HG02798 (cell line): ENCODE measurements at regions not wholly inside any gene's neighbourhood (a gene's known extent, or its start where the extent isn't known, plus 50 kb on each side); places are given as distances from the start of the nearest gene placed in this dataset.

ENCODE experiments used
- ATAC-seq: cut with Tn5 transposase; IDR thresholded peaks from one replicate; pipeline ENCODE4 v1.9.1; 2021; ENCODE audit warnings: mild to moderate bottlenecking; ENCODE audit not compliant: unreplicated experiment, poor library complexity

DNA sequence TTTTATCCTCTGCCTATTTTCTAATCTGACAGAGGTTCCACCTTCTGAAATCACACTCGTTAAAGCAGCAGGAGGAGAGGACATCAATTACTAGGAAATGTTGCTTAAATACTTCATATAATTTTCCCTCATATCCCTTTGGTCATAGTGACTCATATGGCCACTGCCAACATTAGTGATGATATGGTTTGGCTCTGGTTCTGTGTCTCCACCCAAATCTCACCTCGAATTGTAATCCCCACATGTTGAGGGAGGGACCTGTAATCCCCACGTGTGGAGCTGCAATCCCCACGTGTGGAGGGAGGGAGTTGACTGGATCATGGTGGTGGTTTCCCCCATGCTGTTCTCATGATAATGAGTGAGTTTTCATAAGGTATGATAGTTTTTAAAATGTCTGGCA lies 618.4 kb upstream of the SLITRK5 start:
- no peak for ATAC-seq

DNA sequence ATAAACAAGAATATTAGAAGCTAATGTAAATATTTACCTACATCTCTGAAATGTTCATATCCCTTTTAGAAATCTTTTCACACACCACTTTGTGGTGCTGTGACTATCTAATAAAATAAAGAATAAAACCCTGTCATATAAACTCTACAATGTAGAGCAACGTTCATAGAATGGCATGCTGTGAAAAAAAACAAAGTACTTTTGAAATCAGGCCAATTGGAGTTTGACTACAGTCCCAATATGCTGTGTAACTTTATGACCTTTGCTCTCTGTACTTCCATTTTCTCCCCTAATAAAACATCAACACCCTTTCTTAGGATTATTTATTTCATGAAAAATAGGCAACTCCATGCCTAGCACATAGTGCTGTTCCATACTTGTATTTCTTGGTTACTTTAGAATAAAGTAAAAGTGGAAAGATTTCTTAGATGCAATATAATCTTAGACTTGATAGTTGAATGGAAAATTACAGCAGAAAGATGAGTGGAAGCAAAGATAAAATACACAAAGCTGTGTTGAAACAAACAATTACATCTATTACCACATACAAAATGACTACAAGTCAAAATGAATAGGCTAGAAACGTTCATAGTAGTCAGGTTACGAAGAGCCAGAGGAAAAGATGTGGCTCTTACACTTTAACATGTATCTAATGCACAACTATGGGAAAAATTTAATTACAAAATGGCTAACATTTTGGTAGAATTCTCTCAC lies 613.2 kb upstream of the SLITRK5 start:
- ATAC-seq: no peak

DNA sequence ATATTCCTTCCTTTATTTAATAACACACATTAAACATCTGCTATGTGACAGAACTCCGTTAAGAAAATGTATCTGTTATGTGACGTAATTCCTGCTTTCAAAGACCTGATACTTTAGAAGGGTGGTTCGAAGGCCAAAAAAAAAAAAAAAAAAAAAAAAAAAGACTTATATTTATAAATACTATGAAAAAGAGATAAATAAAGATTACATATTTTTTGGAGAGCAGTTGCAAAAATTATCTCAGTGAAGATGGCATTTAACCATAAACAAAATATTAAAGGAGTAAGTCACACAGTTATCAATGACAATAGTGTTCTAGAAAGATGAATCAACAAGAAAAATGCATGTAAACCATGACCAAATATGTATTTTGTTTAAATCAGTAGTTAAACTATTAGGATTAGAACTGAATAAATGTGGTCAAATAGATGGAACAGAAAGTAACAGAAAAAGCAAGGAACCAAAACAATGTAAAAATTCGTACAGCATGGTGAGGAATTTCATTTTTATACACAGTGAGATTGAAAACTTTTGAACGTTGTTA lies 612.3 kb upstream of the SLITRK5 start:
- no peak for ATAC-seq

DNA sequence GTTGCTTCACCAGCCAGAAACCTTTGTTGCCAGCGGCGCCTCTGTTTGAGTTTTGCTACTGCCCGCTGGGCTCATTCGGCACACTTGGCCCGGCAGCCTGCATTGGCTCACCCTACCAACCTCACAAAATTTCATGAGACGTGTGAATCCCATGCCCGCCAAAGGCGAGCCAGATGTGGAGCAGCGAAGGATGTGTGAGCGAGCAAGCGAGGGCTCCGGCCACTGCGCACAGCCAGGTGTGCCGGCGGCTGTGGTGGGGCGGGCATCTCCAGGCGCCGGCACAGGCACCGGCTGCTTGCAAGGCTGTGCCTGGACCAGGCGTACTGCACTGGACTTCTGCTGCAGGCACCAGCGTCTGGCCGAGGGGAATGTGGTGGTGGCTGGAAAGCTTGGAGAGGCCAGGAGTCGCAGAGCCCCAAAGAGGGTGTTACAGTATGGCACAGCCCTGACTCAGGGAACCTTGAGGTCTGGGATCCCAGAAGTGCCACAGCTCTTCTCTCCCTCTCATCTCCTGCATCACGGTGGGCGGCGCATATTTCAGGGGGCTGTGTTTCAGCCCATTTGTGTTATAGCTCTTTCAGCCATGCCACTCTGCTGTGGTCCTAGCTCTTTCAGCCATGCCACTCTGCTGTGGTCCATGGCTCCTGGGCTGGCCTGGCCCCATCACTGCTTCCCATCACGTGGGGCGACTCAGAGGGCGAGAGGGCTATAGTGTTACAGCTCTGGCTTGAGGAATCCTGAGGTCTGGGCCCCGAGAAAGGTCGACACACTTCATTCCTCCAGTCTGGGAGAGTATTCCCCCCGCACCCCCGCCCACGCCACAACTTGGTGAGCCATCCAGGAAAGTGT lies 592.0 kb upstream of the SLITRK5 start:
- ATAC-seq: no peak

DNA sequence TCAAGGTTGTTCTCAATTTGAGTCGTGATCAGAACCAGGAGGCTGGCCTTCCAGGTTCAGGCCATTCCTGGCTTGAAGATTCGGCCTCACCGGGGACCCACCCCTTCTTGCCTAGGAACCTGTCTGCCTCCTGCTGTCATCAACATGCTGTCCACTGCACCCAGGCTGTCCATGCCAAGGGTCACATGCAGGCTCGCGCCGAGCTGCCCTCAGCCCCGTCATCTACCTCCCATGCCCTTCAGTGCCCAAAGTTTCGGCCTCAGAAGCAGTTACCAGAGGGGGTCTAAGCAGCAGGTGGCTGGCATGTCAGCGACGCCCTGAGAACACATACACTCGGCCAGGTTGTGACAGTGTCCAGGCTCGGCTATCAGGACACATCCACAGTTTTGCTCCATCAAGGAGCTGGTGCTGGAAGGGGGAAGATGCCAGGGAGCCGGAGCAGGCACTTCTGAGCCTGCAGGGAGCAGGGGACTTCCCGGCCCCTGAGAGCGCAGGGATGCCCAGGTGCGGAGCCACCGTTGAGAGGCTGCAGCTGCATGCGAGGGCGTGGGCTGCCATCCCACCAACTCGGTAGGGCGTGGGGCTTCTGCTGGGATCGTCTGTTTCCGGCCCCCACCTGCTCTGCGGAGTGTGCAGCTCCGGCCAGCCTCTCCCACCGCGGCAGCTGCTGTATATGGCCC lies 590.9 kb upstream of the SLITRK5 start:
- ATAC-seq: no peak

DNA sequence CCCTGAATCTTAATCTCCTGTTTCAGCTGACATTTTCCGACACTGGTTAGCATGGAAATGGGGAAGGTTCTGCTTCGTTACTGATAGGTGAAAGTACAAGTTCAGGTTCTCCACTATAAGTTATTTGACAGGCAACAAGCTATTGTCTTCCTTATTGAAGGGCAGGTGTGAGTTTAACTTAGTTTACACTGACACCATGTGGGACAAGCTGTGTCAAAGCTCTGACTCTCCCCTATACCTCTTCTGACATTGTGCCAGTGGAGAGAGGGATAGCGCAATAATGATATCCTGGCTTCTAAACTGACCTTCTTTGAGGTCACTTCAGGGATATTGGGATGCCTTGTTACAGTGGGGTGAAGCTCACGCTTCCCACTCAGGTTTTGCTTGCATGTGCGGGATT lies 587.0 kb upstream of the SLITRK5 start:
- ATAC-seq: no peak

DNA sequence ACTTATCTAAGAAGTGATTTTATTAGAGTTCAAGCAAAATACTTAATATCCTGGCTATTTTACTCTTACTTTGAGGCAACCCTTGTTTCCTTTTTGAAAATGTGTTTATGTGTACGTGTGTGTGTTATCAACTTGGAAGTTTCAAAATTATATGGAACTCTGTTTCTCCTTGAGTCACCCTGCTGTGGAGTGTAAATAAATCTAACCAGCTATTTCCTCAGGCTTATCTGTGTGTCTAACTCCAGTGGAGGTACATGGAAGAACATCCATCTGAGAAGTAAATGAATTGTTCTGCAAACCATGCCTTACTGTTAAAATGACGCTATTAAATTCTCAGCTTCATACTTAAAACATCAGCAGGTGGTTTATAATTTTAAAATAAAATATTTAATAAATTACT lies 583.4 kb upstream of the SLITRK5 start:
- ATAC-seq: no peak

DNA sequence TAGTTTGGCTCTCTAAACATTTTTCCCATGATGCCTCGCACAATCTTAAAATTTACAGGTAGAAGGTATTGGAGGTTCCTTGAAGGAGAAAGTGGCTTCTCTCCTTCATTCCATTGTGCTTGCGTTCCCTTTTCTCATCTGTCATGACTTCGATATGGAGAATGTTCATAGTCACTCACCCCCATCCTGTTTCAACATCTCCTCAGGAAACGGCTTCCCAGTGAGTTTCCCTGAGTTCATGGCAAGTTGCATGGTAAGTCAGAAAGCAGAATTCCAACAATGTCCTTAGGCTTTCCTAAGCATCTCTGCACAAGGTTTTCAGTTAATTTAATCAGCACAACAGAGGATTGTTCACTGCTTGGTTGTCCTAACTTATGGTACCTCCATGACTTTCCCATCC lies 581.8 kb upstream of the SLITRK5 start:
- ATAC-seq: no peak

DNA sequence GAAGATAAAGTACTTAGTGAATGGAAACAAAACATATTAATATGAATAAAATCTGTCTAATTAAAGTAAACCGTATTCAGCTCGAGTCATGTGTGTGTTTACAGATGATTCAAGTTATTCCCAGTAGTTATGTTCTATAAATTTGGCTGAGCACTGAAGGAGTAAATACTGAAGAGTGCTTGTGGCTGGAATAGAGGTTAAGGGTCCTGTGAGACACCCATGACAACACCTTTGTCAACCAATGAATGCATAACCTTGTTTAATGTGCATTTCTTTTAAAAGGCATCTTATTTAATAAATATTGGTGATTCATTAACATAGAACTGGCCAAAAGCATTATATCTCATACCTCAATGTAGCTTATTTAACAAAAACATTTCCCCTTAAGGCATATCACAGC lies 577.8 kb upstream of the SLITRK5 start:
- ATAC-seq: no peak

DNA sequence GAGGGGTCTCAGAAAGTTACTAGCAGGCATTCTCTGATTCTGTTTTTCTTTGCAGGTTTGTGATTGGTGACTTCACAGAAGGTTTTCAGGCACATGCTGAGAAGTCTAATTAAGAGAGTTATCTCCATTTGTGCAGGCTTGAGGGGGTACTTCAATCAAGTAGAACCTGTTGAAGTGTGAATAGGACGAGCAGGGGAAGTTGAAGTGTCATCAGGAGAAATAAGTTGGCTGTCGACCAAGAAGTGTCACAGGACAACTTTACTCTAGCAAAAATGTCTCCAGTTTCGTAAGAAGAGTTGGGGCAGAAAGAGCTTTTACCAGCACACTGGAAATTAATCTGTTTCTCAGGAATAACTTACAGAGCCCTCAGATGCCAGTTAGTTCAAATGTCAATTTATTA lies 576.5 kb upstream of the SLITRK5 start:
- no peak for ATAC-seq

DNA sequence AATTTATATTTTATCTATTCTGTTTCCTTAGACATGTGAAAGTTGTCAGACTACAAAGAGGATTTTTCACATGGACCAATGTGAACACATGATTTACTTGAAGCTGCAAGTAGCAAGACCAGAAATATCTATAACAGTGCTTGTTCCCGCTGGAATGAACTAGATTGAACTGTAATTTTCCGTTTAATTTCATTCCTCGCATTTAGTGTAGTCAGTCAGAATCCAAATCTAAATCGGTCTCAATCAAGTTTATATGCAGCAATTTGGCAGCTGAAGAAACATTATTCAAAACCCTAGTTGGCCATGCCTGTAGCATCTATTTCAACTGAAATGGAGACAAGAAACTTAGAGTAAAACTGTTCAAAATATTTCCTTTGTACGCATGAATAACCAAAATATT lies 570.7 kb upstream of the SLITRK5 start:
- no peak for ATAC-seq

DNA sequence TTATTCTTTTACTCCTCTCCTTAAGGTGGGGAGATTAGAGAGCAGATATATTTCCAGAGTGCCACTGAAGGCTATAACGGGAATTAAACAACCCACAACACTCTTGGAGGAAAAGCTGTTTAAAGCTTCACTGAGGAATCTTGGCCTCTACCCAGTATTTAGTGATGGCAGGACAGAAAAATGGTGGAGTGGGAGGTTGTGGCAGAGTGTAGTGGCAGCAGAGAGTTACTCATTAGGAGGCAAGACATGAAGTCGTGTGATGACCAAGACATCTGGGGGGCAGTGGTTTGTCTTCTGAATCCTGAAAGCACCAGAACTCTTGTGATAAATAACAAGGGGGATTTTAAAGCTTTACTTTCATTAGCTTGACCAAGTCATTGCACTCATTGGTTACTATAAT lies 563.5 kb upstream of the SLITRK5 start:
- ATAC-seq: no peak

DNA sequence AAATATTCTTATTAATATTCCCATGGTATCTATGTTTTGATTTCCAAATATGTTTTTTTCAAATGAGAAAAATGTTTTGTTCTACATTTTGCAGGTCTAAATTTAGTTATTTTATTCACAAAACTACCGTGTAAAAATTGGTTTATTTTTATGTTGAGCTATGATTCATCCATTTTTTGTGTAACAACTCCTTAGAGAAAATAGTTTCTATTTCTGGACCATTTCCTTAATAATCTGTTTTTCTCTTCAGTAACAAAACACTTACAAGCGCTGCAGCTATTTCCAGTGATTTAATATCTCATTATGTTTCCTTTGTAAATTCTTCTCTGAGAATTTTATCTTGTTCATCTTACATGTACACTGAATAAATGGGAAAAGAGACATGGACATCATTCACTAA lies 550.7 kb upstream of the SLITRK5 start:
- no peak for ATAC-seq

DNA sequence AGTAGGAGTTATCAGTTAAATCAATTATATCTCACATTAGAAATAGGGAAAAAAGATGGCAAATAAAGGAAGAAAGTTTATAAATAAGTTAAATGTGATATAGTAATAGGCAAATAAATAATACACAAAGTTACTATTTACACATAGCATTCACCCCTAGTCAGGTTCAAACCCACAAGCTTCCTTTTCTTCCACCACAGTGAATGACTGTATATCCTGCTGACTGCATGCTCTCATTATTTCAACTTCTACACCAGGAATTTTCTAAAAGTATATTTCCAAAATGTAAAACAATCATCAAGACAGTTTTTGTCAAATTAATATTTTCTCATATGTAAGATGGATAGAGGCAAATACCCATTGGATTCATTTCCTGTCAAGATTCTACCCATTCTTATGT lies 548.6 kb upstream of the SLITRK5 start:
- ATAC-seq: no peak

DNA sequence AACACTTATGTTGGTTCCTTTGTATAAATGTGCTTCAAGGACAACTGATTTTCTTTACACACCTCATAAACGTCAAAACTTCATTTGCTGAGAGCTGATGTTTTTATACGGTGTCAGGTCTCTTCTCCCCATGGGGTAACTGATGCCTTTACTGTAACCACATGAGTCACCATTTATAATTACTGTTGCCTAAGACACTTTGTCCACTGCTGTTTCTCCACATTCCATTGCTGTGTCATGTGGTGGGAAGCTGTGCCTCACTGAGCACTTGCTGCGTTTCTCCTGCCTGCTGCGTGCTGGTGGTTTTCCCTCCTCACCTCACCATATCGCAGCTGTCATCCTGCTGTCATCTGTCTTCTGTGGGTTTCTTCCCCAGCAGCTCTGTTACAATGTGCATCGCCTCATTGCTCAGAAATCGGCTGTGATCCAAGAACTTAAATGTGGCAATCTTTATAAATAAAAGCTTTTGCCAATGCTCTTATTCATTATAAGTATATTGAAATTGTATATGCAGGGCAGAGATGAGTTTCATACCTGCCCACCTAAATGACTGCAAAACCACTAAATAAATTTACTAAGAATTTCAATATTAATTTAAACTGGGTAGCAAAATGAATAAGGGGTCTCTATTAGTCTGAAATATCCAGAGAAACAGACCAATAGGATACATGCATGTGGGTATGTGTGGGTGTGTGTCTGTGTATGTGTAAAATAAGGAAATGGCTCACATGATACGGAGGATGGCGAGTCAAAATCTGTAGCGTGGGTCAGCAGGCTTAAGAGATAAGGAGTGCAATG lies 547.0 kb upstream of the SLITRK5 start:
- ATAC-seq: no peak

DNA sequence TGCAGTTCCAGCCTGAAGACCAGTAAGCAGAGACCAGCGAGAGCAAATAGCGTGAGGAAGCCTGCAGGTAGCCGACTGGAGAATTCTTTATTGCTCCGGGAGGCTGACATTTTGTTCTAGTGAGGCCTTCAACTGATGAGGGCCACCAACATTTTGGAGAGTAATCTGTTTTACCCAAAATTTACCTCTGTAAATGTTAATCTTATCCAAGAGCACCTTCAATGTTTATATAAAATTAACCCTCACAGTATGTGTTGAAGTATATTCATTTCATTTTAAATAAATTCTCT lies 546.4 kb upstream of the SLITRK5 start:
- ATAC-seq: no peak

DNA sequence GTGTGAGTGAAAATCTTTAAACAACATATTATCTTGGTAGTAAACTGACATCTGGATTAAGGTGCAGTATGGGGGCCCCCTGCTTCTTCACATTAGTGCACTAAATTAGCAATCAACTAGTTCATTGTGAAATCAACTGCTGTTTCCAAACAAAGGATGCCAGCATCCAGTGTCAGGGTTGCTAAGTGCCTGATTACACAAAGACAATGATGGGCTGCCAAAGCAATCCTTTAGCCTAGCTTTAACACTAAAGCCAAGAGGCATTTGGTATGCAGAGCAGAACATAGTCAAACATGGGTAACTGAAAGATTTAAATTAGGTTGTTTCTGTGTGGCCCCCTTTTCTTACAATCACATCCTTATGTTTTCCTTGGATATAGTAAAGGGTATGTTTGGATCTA lies 543.1 kb upstream of the SLITRK5 start:
- ATAC-seq: no peak

DNA sequence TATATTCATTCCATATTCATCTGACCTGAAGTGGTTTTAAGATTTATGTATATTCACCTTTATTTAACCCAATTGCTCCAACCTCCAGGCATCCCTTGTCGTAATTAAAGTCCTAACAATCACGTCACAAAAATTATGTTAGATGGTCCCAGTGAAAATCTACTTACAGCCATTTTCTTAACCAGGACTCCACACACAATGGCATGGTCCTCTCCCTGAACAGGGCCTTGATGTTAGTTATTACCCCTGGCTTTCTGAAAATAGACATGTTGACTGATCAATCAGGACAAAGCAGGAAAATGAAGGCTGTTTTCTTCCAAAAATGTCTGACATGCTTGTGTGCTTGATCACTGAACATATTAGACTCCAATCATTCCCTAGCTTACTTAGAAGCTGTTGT lies 542.7 kb upstream of the SLITRK5 start:
- no peak for ATAC-seq

DNA sequence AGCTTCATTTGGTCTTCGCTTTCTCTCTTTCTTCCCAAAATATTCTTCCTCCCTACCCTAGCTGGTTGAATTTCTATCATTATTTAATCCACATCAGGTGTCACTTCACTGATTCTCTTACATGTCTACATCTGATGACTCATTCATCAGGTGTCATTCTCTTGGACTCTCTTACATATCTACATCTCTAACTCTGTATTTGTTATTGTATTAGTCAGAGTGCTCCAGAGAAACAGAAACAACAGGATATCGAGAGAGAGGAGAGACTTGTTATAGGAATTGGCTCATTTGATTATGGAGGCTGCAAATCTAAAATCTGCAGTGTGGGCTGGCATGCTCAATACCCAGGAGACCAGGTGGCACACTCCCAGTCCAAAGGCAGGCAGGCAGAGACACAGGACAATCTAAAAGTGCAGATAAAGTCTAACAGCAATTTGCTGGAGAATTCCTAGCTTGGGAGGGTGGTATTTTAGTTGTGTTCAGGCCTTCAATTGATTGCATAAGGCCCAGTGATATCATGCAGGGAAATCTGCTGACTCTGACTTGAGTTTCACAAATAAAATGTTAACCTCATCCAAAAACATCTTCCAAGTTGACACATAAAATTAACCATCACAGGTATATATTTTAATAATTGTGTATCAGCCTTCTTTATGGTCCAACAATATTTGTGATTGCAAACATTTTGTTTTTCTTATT lies 541.4 kb upstream of the SLITRK5 start:
- ATAC-seq: no peak

DNA sequence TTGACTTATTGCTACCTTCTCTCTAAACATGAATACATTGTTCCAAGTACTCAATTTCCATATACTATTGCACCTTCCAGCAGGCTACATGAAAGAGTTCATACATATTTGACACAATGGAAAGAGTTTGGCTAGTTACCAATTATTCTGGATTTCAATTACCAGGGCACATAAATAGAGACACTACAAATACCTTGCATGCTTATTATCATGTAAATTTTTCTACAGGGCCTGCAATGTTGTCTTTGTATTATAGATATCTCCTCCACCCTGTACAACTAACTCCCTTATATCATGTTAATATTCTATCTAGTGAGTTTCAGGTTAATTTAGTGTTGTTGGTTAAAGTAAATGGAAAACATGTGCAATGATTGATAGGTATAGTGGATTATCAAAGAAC lies 540.7 kb upstream of the SLITRK5 start:
- no peak for ATAC-seq
